ENCODE measurements at regions not wholly inside any gene's neighbourhood (a gene's known extent, or its start where the extent isn't known, plus 50 kb on each side); places are given as distances from the start of the nearest gene placed in this dataset.

- Histone ChIP-seq H3K9me3 (ENCODE audit: low read depth) (no peaks in the 10 kb centered on the region), H3K4me1 (ENCODE audit: low read depth) (no peaks in the 10 kb centered on the region), H3K27me3 (no peaks in the 10 kb centered on the region), H3K36me3 (no peaks in the 10 kb centered on the region), H3K4me3 (no peak overlapping the region), H3K27ac (no peak overlapping the region)
- no peak for DNase-seq (ENCODE audit: low read depth in 1 of 2, low spot score in 1 of 2)
- no peak for TF ChIP-seq CTCF (IDR thresholded peaks at IDR 0.05; ENCODE audit: low read depth, low read length)
These were observed 127.8 kb upstream of the FAT1 start for GRCh38 chr4:186851291-186852072.

GRCh38 chr4:186852073-186852420 lies 128.4 kb upstream of the FAT1 start:
- H3K36me3 ChIP-seq, result no peaks in the 10 kb centered on the region
- no peaks in the 10 kb centered on the region for H3K27me3 ChIP-seq
- H3K4me1 ChIP-seq (ENCODE audit: low read depth), result no peaks in the 10 kb centered on the region
- H3K9me3 ChIP-seq (ENCODE audit: low read depth), result no peaks in the 10 kb centered on the region
- DNase-seq (ENCODE audit: low read depth in 1 of 2, low spot score in 1 of 2), result no peak
- no peak overlapping the region for H3K4me3 ChIP-seq
- TF ChIP-seq CTCF (IDR thresholded peaks at IDR 0.05; ENCODE audit: low read depth, low read length), result no peak
- no peak overlapping the region for H3K27ac ChIP-seq

GRCh38 chr4:186852964-186853391 lies 129.3 kb upstream of the FAT1 start:
- H3K9me3 ChIP-seq (ENCODE audit: low read depth), result no peaks in the 10 kb centered on the region
- DNase-seq (ENCODE audit: low read depth in 1 of 2, low spot score in 1 of 2), result no peak
- no peaks in the 10 kb centered on the region for H3K27me3 ChIP-seq
- no peak for TF ChIP-seq CTCF (IDR thresholded peaks at IDR 0.05; ENCODE audit: low read depth, low read length)
- H3K27ac ChIP-seq, result no peak overlapping the region
- H3K4me3 ChIP-seq, result no peak overlapping the region
- no peaks in the 10 kb centered on the region for H3K4me1 ChIP-seq (ENCODE audit: low read depth)
- no peaks in the 10 kb centered on the region for H3K36me3 ChIP-seq

- DNase-seq (ENCODE audit: low read depth in 1 of 2, low spot score in 1 of 2), result no peak
- no peaks in the 10 kb centered on the region for H3K9me3 ChIP-seq (ENCODE audit: low read depth)
- no peaks in the 10 kb centered on the region for H3K4me1 ChIP-seq (ENCODE audit: low read depth)
- H3K36me3 ChIP-seq, result no peaks in the 10 kb centered on the region
- H3K27me3 ChIP-seq, result no peaks in the 10 kb centered on the region
- no peak overlapping the region for H3K4me3 ChIP-seq
- TF ChIP-seq CTCF (IDR thresholded peaks at IDR 0.05; ENCODE audit: low read depth, low read length), result no peak
- no peak overlapping the region for H3K27ac ChIP-seq
These were observed 130.6 kb upstream of the FAT1 start for GRCh38 chr4:186854256-186854655.

- no peaks in the 10 kb centered on the region for H3K4me1 ChIP-seq (ENCODE audit: low read depth)
- no peak overlapping the region for H3K4me3 ChIP-seq
- H3K9me3 ChIP-seq (ENCODE audit: low read depth), result no peaks in the 10 kb centered on the region
- no peaks in the 10 kb centered on the region for H3K27me3 ChIP-seq
- H3K27ac ChIP-seq, result no peak overlapping the region
- TF ChIP-seq CTCF (IDR thresholded peaks at IDR 0.05; ENCODE audit: low read depth, low read length), result no peak
- H3K36me3 ChIP-seq, result no peaks in the 10 kb centered on the region
- no peak for DNase-seq (ENCODE audit: low read depth in 1 of 2, low spot score in 1 of 2)
These were observed 131.5 kb upstream of the FAT1 start for GRCh38 chr4:186855111-186855510.
